Heart left ventricle (tissue), 13 donors: ENCODE measurements at regions not wholly inside any gene's neighbourhood (a gene's known extent, or its start where the extent isn't known, plus 50 kb on each side); places are given as distances from the start of the nearest gene placed in this dataset.

ENCODE experiments used
- POLR2A ChIP-seq, 2 donors: fragments of 450-650 bp; IDR thresholded peaks; one replicate each; pipeline ENCODE4 v1.6.1; 2017; ENCODE audit warnings: antibody characterized with exemption in 2 of 2, mild to moderate bottlenecking in 2 of 2, moderate library complexity in 2 of 2
- TF ChIP-seq, protein P1 (sequence below), 12 donors: fragments of 200-600 bp; sonication (generic) in 4 of 12; IDR thresholded peaks; one replicate each; pipeline versions ENCODE4 v1.5.0 to v1.8.0; 2018 to 2022; ENCODE audit warnings: antibody characterized with exemption in 12 of 12, mild to moderate bottlenecking in 5 of 12
- donor health status: ischemic (EF 13 %, LVEDD 7.1; RV severe dilation, severe dysfunction).
- donor health status: DM: no; HTN: yes; CAD: no.
- donor health status: DM: no; HTN: no; CAD: no.
- donor health status: ischemic (EF 25% LVEDD 6.9; RV normal size, moderate dysfunction).
- donor health status: ischemic (EF 25% LVEDD 5.7; RV mildly dilated, moderate dysfunction).
- donor health status: ischemic (EF 35%, LVEDD 5.7; RV mildly dilated, moderate dysfunction).
- donor health status: nonischemic (EF 11% LVEDD 7.7; RV severe dilation, severe dysfunction).
- donor health status: DM: yes; HTN: yes; CAD: no.
- donor health status: PGD.
- donor health status: ischemic (EF 29% LVEDD 5.4; RV normal size, mild dysfunction).
- donor health status: nonischemic (EF 23%, LVEDD 6.1; RV moderate dilation, normal function).

DNA sequence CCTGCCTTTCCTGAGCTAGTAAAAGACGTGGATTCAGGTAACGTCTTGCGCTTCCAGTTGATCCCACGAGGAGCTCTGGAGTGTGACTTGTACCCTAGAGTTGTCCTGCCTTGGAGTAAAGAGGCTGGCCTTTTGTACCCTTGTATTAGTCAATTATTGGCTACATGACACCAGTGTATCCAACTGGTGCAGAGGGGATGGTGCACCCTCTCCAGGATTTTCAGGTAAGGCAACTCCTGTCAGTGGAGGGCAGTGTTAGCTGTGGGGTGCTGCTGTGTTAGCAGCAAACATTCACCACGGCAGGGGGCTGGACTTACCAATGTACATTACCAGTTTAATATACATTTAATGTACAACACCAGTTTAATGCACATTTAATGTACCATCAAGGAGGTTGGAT is 233.5 kb downstream of the MIAT start:
- TF ChIP-seq, protein P1, sequence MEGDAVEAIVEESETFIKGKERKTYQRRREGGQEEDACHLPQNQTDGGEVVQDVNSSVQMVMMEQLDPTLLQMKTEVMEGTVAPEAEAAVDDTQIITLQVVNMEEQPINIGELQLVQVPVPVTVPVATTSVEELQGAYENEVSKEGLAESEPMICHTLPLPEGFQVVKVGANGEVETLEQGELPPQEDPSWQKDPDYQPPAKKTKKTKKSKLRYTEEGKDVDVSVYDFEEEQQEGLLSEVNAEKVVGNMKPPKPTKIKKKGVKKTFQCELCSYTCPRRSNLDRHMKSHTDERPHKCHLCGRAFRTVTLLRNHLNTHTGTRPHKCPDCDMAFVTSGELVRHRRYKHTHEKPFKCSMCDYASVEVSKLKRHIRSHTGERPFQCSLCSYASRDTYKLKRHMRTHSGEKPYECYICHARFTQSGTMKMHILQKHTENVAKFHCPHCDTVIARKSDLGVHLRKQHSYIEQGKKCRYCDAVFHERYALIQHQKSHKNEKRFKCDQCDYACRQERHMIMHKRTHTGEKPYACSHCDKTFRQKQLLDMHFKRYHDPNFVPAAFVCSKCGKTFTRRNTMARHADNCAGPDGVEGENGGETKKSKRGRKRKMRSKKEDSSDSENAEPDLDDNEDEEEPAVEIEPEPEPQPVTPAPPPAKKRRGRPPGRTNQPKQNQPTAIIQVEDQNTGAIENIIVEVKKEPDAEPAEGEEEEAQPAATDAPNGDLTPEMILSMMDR (IDR thresholded peaks at IDR 0.05) = no peak
- no peak for TF ChIP-seq POLR2A (IDR thresholded peaks at IDR 0.05)
